GM12872 (cell line): ENCODE measurements at regions not wholly inside any gene's neighbourhood (a gene's known extent, or its start where the extent isn't known, plus 50 kb on each side); places are given as distances from the start of the nearest gene placed in this dataset.

ENCODE experiments used
- TF ChIP-seq, protein P1 (sequence below): IDR thresholded peaks from 3 replicates; pipeline ENCODE4 v1.5.1; 2011; ENCODE audit warnings: low read depth, mild to moderate bottlenecking, low read length, moderate library complexity; ENCODE audit not compliant: insufficient read depth

DNA sequence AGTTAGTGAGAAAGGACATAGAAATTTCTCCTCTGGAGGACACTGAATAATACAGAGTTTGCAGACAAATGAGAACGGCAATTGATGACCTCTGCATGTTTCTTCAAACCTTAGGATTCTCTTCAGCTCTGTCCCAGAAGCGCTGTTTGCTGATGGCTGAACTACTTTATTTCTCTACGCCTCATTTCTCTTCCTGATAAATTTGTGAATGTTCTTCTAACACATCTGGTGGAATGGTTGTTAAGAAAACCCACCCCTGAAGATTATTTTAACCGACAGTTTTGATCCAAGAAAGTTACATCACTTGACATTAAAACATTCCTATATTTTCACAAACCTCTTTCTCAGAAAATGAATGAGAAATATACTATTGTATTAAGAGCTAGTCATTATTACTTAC, 1150.6 kb downstream of the DTWD2 start:
- TF ChIP-seq, protein P1, sequence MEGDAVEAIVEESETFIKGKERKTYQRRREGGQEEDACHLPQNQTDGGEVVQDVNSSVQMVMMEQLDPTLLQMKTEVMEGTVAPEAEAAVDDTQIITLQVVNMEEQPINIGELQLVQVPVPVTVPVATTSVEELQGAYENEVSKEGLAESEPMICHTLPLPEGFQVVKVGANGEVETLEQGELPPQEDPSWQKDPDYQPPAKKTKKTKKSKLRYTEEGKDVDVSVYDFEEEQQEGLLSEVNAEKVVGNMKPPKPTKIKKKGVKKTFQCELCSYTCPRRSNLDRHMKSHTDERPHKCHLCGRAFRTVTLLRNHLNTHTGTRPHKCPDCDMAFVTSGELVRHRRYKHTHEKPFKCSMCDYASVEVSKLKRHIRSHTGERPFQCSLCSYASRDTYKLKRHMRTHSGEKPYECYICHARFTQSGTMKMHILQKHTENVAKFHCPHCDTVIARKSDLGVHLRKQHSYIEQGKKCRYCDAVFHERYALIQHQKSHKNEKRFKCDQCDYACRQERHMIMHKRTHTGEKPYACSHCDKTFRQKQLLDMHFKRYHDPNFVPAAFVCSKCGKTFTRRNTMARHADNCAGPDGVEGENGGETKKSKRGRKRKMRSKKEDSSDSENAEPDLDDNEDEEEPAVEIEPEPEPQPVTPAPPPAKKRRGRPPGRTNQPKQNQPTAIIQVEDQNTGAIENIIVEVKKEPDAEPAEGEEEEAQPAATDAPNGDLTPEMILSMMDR = no peak

- TF ChIP-seq, protein P1 = no peak
Observed at GRCh38 chr5:117833691-117834090, 1154.7 kb downstream of the DTWD2 start.

- TF ChIP-seq, protein P1 = no peak
Observed at GRCh38 chr5:117829646-117830045, 1158.7 kb downstream of the DTWD2 start.

DNA sequence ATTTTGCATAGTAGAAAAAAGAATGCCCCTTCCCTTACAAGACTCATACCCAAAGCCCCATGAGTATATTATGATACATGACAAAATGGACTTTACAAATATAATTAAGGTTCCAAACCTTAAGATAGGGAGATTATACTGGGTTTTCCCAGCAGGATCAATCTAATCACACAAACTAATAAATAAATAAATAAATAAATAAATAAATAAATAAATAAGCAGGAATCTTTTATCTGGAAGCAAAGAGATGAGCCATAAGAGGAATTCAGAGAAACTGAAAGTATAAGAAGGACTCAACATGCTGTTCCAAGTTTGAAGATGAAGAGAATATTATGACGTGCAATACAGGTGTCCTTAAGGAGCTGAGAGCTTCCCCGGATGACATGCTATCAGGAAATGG, 1174.5 kb downstream of the DTWD2 start:
- TF ChIP-seq, protein P1 = no peak

DNA sequence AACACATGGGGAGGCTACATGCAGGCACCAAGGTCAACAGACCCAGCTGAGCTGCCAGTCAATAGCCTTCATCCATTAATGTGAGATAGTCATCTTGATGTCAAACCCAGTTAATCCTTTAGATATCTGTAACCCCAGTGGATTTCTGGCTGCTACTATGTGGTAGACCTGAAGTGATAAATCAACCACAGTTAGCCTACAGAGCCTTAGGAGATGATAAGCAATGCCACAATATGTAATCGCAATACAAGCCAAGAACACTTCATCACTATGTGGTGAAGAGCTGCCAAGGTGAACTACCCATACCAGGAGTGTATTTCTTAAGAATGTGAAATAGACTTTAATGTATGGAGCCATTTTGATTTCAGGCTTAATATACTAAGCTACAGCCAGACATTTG, 1175.5 kb downstream of the DTWD2 start:
- TF ChIP-seq, protein P1 = no peak

GRCh38 chr5:117809251-117809650, 1179.1 kb downstream of the DTWD2 start:
- TF ChIP-seq, protein P1 = no peak

DNA sequence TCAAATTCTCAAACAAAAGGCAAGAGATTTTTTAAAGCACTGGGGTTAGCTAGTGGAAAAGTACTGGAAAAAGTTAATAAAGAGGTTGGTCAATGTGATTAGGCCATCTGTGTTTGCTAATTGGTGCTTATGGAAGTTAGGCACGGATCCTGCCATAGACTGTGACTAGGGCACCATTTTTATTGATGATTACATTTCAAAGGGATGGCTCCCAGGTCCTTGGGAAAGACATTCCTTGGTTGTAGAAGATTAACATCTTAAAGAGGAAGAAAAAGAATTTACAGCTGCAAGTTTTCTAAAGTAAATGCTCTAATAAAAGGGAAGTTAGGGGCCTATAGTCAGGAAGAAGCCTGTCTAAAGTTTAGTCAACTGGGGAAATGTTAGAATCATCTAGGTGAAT, 1183.3 kb downstream of the DTWD2 start:
- TF ChIP-seq, protein P1 = no peak

GRCh38 chr5:117803533-117803932, 1184.8 kb downstream of the DTWD2 start:
- TF ChIP-seq, protein P1 = no peak
